HG03521 (cell line): ENCODE measurements at regions not wholly inside any gene's neighbourhood (a gene's known extent, or its start where the extent isn't known, plus 50 kb on each side); places are given as distances from the start of the nearest gene placed in this dataset.
"Not testable (repeated sequence)": the region's sequence is repeated elsewhere in the genome, so short reads cannot be mapped to it uniquely, and the experiment has no call there.

Source experiments
- ATAC-seq: cut with Tn5 transposase; IDR thresholded peaks from one replicate; pipeline ENCODE4 v1.9.1; 2021; ENCODE audit warnings: mild to moderate bottlenecking, moderate library complexity; ENCODE audit not compliant: unreplicated experiment

DNA sequence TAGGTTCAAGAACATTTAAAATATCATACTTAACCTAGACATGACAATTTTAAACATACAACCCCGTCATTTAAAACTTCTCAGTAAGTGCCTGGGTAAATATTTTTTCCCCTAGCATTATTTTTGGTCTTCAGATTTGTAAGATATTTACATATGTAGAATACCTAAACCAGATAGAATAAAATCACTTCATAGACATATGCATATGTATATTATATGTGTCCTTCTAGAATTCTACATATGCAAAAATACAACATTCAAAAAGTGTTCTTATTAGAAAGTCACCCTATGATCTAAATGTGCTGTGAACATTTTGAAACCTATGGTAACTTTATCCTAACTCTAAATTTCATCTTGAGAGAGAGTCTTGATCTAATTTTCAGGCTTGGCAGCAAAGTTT, 1467.0 kb upstream of the B3GALT2 start:
- ATAC-seq: no peak

DNA sequence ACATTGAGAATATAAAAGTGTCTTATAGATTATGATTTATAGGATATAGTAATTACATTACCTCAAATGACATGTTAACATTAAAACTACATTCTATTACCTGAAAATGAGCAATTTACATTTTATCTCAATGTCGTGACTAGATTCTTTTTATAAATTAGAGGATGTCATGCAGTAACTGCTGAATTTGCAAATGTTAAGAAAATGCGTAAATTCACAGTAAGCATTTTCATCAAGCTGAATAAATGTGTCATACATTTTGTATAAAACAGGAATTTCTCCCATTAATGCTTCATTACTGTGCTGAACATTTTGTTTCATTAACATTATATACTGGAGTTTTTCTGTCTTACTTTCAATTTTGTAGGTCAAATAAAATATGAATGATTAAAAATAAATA, 1460.7 kb upstream of the B3GALT2 start:
- no peak for ATAC-seq

DNA sequence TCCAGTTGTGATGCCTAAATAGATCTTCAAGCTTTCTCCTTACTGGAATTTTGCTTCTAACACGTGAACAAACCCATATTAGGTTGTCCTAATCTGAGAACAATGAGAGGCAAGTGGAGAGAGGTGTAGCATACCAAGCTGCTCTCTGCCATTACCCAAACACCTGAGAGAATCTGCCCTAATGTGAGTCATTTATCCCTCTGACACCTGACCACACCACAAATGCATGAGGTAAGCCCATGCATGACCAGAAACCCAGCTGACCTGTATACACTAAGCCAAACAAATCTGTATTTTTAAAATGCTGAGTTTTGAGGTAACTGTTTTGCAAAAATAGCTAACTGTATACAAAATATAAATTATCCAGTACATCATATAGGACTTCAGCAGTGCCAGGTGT, 1458.1 kb upstream of the B3GALT2 start:
- ATAC-seq: no peak

DNA sequence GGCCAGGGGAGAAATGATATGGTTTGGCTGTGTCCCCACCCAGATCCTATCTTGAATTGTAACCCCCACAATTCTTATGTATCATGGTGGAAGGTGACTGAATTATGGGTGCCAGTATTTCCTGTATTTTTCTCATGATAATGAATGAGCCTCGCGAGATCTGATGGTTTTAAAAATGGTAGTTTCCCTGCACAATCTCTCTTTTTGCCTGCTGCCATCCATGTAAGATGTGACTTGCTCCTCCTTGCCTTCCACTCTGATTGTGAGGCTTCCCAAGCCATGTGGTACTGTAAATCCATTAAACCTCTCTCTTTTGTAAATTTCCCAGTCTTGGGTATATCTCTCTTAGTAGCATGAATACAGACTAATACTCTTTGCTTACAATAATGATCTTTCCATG, 1453.9 kb upstream of the B3GALT2 start:
- no peak for ATAC-seq

DNA sequence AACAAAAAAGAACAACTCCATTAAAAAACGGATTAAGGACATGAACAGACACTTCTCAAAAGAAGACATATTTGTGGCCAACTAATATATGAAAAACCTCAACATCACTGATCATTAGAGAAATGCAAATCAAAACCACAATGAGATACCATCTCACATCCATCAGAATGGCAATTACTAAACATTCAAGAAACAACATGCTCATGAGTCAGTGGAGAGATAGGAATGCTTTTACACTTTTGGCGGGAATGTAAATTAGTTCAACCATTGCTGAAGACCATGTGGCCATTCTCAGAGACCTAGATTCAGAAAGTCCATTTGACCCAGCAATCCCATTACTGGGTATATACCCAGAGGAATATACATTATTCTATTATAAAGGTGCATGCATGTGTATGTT, 1442.6 kb upstream of the B3GALT2 start:
- no peak for ATAC-seq

DNA sequence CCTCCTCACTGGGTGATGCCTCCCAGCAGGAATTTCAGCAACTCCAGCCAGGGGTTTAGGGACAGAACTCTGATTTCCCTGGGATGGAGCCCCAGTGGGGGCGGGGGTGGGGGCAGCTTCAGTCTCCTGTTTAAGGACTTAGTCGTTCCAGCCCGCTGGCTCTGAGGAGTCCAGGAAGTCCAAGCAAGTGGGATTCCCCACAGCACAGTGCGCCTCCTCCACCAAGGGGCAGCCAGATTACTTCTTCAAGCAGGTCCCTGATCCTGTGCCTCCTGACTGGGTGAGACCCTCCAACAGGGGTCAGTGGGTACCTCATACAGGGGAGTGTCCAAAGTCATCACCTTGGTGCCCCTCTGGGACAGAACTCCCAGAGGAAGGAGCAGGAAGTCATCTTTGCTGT, 1438.4 kb upstream of the B3GALT2 start:
- ATAC-seq: no peak

DNA sequence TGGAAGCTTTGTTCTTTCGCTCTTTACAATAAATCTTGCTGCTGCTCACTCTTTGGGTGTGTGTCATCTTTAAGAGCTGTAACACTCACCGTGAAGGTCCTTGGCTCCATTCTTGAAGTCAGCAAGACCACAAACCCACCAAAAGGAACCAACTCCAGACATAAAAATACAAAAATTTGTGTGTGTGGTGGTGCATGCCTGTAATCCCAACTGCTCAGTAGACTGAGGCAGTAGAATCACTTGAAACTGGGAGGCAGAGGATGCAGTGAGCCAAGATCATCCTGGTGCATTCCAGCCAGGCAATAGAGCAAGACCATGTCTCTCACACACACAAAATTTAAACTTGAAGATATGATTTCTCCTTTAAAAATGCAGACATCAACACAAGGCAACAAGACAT, 1431.7 kb upstream of the B3GALT2 start:
- no peak for ATAC-seq

DNA sequence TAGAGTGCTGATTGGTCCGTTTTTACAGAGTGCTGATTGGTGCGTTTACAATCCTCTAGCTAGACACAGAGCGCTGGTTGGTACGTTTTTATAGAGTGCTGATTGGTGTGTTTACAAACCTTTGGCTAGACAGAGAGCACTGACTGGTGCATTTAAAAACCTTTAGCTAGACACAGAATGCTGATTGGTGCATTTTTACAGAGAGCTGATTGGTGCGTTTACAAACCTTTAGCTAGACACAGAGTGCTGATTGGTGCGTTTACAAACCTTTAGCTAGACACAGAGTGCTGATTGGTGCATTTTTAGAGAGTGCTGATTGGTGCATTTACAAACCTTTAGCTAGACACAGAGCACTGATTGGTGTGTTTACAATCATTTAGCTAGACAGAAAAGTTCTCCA, 1430.9 kb upstream of the B3GALT2 start:
- not testable (repeated sequence) for ATAC-seq

DNA sequence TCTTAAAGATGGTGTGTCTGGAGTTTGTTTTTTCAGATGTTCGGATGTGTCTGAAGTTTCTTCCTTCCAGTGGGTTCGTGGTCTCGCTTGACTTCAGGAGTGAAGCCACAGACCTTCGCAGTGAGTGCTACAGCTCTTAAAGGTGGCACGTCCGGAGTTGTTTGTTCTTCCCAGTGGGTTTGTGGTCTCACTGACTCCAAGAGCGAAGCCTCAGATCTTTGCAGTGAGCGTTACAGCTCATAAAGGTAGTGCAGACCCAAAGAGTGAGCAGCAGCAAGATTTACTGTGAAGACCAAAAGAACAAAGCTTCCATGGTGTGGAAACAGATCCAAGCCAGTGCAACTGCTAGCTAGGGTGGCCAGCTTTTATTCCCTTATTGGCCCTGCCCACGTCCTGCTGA, 1430.4 kb upstream of the B3GALT2 start:
- ATAC-seq: no peak

DNA sequence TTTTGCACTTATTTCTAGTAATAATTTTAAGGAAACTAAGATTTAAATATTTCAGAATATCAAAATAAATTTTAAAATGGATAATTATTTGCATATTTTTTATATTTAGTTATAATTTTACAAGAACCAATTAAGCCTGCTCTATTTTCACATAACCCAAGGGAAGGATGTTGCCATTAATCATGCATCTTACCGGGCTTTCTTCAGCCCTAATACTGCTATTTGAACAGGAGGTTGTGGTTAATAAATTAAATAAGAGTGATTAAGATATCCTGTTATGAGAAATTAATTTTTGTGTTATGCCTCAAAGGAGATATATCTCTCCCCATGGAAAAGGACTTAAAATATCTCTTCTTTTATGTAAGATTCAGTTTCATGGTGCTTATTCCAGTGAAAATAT, 1415.8 kb upstream of the B3GALT2 start:
- ATAC-seq: no peak

DNA sequence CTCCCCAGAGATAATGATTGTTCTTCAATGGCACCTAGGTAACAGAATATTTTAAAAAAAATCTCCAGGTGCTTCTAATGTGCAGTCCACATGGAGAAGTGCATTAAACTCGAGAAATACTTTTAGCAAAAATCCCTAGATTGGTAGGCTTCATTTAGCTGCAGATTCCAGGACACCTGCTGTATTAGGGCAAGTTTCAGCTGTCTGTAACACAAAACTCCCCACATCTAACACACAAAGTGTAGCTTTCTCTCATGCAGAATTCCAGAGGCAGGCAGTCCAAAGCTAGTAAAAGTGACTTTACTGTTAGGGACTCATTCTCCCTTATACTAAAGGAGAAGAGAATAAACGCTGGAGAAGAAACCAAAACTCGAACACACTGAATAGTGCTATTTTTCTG, 1414.3 kb upstream of the B3GALT2 start:
- ATAC-seq: no peak

DNA sequence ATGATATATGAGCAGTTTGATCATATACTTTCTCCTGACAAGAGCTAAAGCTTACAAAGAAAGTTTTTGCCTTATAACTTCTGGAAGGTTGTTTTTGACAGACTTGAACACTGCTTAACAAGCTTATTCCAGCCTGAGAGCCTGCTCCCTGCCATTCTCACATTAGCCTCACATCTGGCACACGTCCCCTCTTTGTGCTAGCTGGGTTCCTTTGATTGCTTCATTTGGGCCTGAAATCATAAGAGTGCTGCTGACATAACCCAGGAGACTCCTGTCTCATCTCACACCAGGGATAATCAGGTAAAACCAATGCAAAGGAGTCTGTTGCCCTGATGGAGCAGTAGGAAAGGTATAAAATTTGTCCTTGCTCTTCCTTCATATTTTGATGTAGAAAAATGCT, 1411.7 kb upstream of the B3GALT2 start:
- no peak for ATAC-seq

DNA sequence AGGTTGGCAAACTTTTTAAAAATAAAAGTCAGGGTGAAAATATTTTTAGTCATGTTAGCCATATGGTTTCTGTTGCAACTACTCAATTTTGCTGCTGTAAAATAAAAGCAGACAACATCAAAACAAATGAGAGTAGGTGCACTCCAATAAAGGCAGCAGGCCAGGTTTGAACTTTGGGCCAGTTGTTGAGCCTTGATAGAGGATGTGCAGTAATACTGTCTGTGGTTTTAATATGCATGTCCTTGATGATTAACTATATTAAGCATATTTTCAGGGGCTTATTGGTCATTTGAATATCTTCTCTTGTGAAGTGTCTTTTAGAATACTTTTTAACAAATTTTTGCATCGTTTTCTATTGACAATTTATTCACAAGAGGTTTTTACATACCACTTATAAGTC, 1399.9 kb upstream of the B3GALT2 start:
- ATAC-seq: no peak

DNA sequence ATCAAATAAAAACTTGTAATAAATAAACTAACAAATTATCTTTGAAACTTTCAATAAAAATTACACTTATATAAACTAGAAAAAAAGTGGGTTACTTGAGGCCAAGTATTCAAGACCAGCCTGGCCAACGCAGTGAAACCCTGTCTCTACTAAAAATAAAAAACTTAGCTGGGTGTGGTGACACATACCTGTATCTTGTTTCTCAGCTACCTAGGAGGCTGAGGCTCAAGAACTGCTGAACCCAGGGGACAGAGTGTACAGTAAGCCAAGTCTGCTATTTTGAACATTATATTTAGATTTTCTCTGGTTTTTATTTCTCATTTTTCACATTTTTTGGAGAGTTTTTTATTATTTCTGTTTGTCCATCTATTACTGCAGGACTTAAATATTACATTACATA, 1397.6 kb upstream of the B3GALT2 start:
- no peak for ATAC-seq

DNA sequence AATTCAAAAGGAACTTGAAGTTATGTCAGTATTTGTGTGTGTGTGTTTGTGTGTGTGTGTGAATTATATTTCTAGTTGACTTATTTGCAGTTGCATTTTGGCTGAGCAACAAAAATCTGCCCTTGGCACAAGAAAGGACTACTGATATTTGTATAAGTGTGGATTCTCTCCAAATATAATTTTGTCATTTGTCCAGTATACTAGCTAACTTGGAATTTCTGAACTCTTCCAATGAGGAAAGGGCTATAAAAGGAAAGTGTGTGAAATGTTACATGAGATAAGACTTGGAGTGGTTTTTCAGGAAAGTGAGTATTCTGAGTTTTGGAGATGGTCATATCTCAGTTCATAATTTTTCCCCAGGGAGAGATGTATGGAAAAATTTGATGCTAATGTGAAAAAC, 1384.1 kb upstream of the B3GALT2 start:
- ATAC-seq: no peak

DNA sequence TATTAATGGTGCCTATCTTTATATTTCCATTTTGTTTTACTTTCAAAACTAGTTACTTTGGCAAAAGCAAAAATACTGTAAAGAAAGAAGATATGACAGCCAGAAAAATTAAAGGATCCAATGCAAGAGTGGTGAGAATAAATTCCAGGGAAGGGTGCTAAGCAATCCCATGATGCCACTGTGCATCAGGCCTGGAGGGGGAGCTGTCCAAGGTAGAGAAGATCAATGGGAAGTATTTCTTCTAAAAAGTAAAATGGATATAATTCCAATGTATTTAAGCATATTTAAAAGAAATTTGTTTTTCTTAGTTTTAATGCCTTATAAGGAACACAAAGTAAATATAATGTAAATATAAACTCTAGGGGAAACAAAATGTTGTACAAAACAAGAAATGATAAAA, 1382.2 kb upstream of the B3GALT2 start:
- ATAC-seq: no peak

DNA sequence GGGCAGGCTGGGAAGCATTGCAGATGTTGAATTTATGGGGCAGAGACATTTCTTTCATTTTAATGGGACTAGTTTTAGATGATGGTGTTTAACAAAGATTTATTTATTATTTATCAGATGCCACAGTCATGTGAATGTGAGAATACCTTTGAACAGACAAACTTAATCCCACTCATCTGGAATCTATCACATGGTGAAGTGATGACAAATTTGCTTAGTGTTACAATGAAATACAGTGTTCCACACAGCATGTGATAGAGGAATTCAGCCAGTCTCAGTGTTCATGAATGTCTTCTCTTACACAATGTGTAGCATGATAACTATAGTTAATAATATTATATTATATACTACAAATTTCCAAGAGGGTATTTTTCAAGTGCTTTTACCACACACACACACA, 1361.7 kb upstream of the B3GALT2 start:
- no peak for ATAC-seq

DNA sequence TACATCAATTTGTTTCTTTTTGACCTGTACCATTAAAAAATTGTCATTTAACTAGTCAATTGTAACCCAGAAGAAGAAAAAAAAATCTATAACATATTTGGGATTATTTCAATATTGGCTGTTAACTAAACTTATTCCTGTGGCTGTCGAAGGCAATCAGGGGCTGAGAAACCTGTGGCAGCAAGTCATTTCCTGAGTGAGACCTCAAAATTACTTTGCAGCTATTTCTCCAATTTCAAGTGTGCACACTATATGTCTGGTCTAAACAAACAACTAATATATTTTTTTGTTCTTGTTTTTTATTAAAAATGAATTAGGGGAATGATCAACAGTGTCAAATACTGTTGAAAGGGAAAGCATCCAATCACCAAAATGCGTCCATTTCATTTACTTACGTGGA, 1357.6 kb upstream of the B3GALT2 start:
- ATAC-seq: no peak

DNA sequence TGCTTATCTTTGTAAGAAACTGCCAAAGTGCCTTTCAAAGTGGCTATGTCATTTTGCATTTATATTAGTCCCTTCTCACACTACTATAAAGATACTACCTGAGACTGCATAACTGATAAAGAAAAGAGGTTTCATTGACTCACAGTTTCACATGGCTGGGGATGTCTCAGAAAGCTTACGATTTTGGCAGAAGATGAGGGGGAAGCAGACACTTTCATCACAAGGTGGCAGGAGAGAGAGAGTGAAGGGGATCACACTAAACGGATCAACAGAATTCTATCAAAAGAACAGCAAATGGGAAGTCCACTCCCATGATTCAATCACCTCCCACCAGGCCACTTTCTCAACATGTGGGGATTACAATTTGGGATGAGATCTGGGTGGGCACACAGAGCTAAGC, 1352.0 kb upstream of the B3GALT2 start:
- no peak for ATAC-seq

DNA sequence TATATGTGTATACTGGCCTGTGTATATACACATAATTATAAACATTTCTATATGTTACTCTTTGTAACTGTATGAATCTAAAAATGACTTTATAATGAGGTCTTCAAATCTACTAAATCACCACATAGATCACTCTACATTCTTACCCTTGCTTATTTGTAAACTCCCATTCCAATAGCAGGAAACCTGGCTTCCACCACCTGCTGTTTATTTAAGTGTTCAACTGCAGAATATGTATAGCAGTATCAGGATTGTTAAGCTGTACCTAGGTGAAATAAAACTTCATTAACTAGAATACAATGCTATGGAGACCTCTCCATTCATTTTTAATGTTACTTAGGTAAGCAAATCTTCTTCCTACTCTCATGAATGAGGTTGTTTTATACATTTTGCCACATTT, 1351.1 kb upstream of the B3GALT2 start:
- no peak for ATAC-seq

DNA sequence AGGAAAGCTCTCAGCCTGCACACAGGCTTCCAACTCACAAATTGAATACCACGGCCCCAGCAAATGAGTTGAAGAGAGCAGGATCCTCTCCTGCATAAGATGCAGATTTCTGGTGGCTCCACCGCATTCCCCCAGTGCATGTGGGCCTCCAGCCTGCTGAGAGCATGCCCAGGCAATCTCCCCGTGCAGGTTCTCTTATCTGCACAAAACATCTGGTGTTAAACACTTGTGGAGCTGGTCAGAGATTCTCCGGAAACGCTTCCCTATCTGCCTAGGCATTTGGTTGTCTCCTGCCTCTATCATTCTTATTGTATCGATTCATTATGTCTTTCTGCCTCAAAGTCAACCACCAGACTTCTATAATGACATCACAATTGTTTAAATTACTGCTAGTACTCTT, 1349.0 kb upstream of the B3GALT2 start:
- no peak for ATAC-seq

DNA sequence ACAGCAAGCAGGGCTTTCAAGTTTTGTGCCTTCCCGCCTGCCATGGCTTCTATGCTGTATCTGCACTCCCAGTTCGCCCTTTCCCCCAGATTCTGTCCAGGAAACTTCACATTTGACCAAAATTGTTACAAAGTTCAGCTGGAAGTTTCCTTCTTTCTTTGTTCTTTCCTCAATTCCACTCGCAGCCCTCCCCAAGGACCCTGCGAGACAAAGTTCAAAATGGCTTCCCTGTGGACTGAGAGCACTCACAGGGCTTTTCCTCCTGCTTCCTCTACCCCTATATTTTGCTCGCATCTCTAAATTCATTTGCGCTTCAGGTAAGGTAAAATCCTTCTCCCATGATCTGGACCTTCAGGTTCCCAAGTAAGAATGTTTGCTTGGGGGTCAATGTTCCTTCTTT, 1348.4 kb upstream of the B3GALT2 start:
- ATAC-seq: no peak

DNA sequence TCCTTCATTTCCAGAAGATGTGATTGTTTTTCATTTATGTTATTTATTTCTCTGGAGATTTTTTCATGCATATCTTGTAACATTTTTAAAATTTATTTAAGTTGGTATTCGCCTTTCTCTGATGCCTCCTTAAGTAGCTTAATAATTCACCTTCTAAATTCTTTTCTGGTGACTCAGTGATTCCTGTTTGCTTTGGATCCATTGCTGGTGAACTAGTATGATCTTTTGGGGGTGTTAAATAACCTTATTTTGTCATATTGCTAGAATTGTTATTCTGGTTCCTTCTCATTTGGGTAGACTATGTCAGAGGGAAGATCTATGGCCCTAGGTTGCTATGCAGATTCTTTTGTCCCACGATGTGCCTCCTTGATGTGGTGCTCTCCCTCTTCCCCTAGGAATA, 1347.2 kb upstream of the B3GALT2 start:
- no peak for ATAC-seq

DNA sequence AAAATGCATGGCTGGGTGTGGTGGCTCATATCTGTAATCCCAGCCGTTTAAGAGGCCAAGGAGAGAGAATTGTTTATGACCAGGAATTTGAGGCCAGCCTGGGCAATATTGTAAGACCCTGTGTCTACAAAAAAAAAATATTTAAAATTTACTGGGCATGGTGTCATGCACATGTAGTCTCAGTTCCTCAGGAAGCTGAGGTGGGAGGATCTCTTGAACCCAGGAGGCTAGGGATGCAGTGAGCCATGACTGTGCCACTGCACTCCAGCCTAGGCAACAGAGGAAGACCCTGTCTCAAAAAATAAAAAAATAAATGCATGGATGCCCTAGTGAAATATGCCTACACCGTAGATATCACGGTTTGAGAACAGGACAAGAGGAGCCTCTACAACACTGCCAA, 1331.2 kb upstream of the B3GALT2 start:
- no peak for ATAC-seq
